Endothelial cell of umbilical vein (primary cell): ENCODE measurements at regions not wholly inside any gene's neighbourhood (a gene's known extent, or its start where the extent isn't known, plus 50 kb on each side); places are given as distances from the start of the nearest gene placed in this dataset.

Source experiments
- BruUV-seq: library from RNA; stranded (reverse); fragments of 400-500 nt; replicated peaks from 2 replicates; lab custom pipeline; 2021; lab: Mats Ljungman, UMichigan
- CTCF ChIA-PET: fragments of 300-600, 350-600 bp; sonication (Branson Sonifier 250); formaldehyde crosslinking; loops from one replicate; lab custom pipeline; 2021; ENCODE audit warnings: antibody characterized with exemption, inconsistent platforms; lab: Charles Lee
- POLR2A ChIA-PET: fragments of 300-600, 350-600 bp; sonication (Branson Sonifier 250); formaldehyde crosslinking; loops from one replicate; lab custom pipeline; 2021; ENCODE audit warnings: antibody characterized with exemption, inconsistent platforms; lab: Charles Lee
- DNase-seq: peaks from one replicate; pipeline ENCODE4 v3.0.0-alpha.2; 2011; ENCODE audit warnings: low read depth, low spot score
- FAIRE-seq: peaks from 2 replicates; lab custom pipeline; 2011; peaks lifted over from hg19 to GRCh38; lab: Jason Lieb, UNC
- H2AFZ ChIP-seq: 2 replicates; pipeline ENCODE4 v1.6.0; 2012; ENCODE audit warnings: low read depth, low read length, control low read depth, inconsistent platforms
- H3K27ac ChIP-seq: 2 replicates; pipeline ENCODE4 v1.5.1; 2011; ENCODE audit warnings: low read depth, mild to moderate bottlenecking, control low read depth, low read length, moderate library complexity; ENCODE audit not compliant: insufficient read depth
- H3K27me3 ChIP-seq, 2 experiments: 2 replicates each; pipeline versions ENCODE4 v1.6.0 to v1.6.1; 2011; ENCODE audit warnings: low read length in 2 of 2, mixed read lengths in 1 of 2; ENCODE audit not compliant: control insufficient read depth in 2 of 2, insufficient read depth in 2 of 2
- H3K36me3 ChIP-seq, 2 experiments: 2 replicates in 1 of 2; 3 replicates in 1 of 2; pipeline ENCODE4 v1.5.1; 2011; ENCODE audit warnings: low read length in 2 of 2, mild to moderate bottlenecking in 1 of 2, moderate library complexity in 1 of 2; ENCODE audit not compliant: control insufficient read depth in 2 of 2, insufficient read depth in 2 of 2; ENCODE audit errors: extremely low read depth in 1 of 2
- H3K4me1 ChIP-seq: 3 replicates; pipeline ENCODE4 v1.5.1; 2011; ENCODE audit warnings: mild to moderate bottlenecking, low read length; ENCODE audit not compliant: control insufficient read depth, insufficient read depth; ENCODE audit errors: extremely low read depth
- H3K4me2 ChIP-seq: 2 replicates; pipeline ENCODE4 v1.6.1; 2011; ENCODE audit warnings: low read length, control low read depth, mixed read lengths; ENCODE audit not compliant: insufficient read depth
- H3K4me3 ChIP-seq, 3 experiments: fragments of 200-600 bp in 1 of 3; sonication (generic), shearing (Covaris generic) in 1 of 3; replicated peaks in 1 of 3; 2 replicates each; pipeline ENCODE4 v1.5.1; 2011 to 2016; ENCODE audit warnings: control low read depth in 3 of 3, low read length in 3 of 3, mild to moderate bottlenecking in 2 of 3, inconsistent platforms in 1 of 3, low read depth in 1 of 3, moderate library complexity in 1 of 3; ENCODE audit not compliant: insufficient read depth in 1 of 3
- H3K79me2 ChIP-seq: 2 replicates; pipeline ENCODE4 v1.6.0; 2012; ENCODE audit warnings: low read length, inconsistent platforms; ENCODE audit not compliant: control insufficient read depth, insufficient read depth
- H3K9ac ChIP-seq: replicated peaks from 2 replicates; pipeline ENCODE3; 2011; ENCODE audit warnings: low read length, control low read depth; ENCODE audit not compliant: insufficient read depth; ENCODE audit errors: extremely low read depth
- H3K9me1 ChIP-seq: replicated peaks from 3 replicates; pipeline ENCODE4 v1.6.0; 2011; ENCODE audit warnings: mild to moderate bottlenecking, low read length; ENCODE audit not compliant: control insufficient read depth, insufficient read depth; ENCODE audit errors: extremely low read depth
- H3K9me3 ChIP-seq: replicated peaks from 2 replicates; pipeline ENCODE4 v1.5.1; 2012; ENCODE audit warnings: low read length, inconsistent platforms; ENCODE audit not compliant: control insufficient read depth, insufficient read depth
- H4K20me1 ChIP-seq: replicated peaks from 2 replicates; pipeline ENCODE3; 2011; ENCODE audit warnings: mild to moderate bottlenecking, low read length; ENCODE audit not compliant: control insufficient read depth, insufficient read depth; ENCODE audit errors: extremely low read depth
- EZH2 ChIP-seq: IDR thresholded peaks from 2 replicates; pipeline ENCODE4 v1.6.1; 2012; ENCODE audit warnings: borderline replicate concordance, low read depth, mild to moderate bottlenecking, moderate library complexity, low read length, inconsistent platforms; ENCODE audit not compliant: severe bottlenecking
- FOS ChIP-seq: IDR thresholded peaks from 2 replicates; pipeline ENCODE4 v1.6.1; 2011; ENCODE audit warnings: mild to moderate bottlenecking, low read length, moderate library complexity, borderline replicate concordance; ENCODE audit not compliant: insufficient read depth
- GATA2 ChIP-seq: IDR thresholded peaks from 2 replicates; pipeline ENCODE4 v1.7.0; 2011; ENCODE audit warnings: low read depth, mild to moderate bottlenecking, moderate library complexity, mixed read lengths, low read length; ENCODE audit not compliant: insufficient read length, insufficient read depth
- JUN ChIP-seq: IDR thresholded peaks from 2 replicates; pipeline ENCODE4 v1.6.1; 2011; ENCODE audit warnings: borderline replicate concordance, low read depth; ENCODE audit not compliant: insufficient read length, insufficient read depth
- MYC ChIP-seq: IDR thresholded peaks from one replicate; pipeline ENCODE4 v1.6.1; 2011; ENCODE audit warnings: mild to moderate bottlenecking, low read depth, low read length
- POLR2A ChIP-seq: IDR thresholded peaks from 2 replicates; pipeline ENCODE4 v1.6.1; 2012; ENCODE audit warnings: low read depth, mild to moderate bottlenecking, control low read depth, low read length
- POLR2AphosphoS5 ChIP-seq: IDR thresholded peaks from 2 replicates; pipeline ENCODE4 v1.6.1; 2012; ENCODE audit warnings: low read depth, mild to moderate bottlenecking, control low read depth, low read length, moderate library complexity; ENCODE audit not compliant: insufficient read depth
- dilution Hi-C: fragments of 300-500 bp; cut with MboI; formaldehyde crosslinking; loops from one replicate; pipeline ENCODE4 v1.15.0; 2019; ENCODE audit warnings: low sequenced_read_pairs; ENCODE audit not compliant: extremely low pct_ligation_motif_present
- intact Hi-C: fragments of 100-400 bp; cut with micrococcal nuclease; formaldehyde crosslinking; loops from one replicate; pipeline ENCODE4 v1.10.0; 2022
- TF ChIP-seq, protein P1 (sequence below), 2 donors: IDR thresholded peaks; 1 replicate in 1 of 2; 2 replicates in 1 of 2; pipeline ENCODE4 v1.5.1; 2011; ENCODE audit warnings: low read length in 2 of 2, mild to moderate bottlenecking in 2 of 2, moderate library complexity in 2 of 2, control low read depth in 1 of 2, inconsistent platforms in 1 of 2, low read depth in 1 of 2; ENCODE audit not compliant: insufficient read depth in 1 of 2; ENCODE audit errors: extremely low read depth in 1 of 2
- TF ChIP-seq, protein P2 (sequence below): IDR thresholded peaks from 2 replicates; pipeline ENCODE4 v1.6.1; 2011; ENCODE audit not compliant: insufficient read depth, insufficient read length

DNA sequence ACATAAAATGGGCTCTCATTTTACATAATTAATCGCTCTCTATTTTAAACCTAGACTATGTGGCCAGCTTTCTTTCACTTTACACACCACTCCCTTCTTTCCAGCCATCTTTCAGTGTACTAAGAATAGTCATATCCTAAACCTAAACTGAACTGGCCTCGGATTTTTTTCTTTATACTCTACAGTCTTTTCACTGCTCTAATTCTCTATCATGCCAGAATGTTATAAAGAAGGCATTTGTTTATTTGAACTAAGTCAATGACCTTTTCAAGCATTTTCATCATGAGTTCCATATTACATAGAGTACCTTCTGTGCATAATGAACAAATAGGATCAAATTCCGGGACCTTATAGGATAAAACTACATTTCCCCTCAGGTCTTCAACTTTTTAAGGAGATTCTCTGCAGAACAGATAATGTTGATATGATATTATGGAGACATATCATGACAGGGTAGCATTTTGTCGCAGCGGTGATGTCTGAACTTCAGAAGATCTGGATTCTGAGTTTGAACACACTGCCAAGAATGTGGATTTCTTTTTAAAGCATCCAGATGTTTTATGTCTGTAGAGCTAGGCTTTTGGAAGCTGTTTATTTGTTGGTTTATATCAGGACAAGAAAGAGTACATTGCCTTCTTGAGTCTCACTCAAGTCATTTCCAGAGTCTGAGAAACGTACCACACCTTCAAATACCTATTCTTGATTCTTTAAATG, 1047.3 kb downstream of the MCTP2 start:
- peaks cover 8% of the 10 kb centered on the region for H3K4me1 ChIP-seq
- no peak overlapping the region for H3K4me3 ChIP-seq
- H3K4me2 ChIP-seq = no peak overlapping the region
- H3K9me1 ChIP-seq = no peaks in the 10 kb centered on the region
- no peak for FAIRE-seq
- H3K79me2 ChIP-seq = no peaks in the 10 kb centered on the region
- H3K36me3 ChIP-seq = no peaks in the 10 kb centered on the region
- no peak overlapping the region for H3K27ac ChIP-seq
- no peak overlapping the region for H2AFZ ChIP-seq
- no peak overlapping the region for H3K9ac ChIP-seq
- no peaks in the 10 kb centered on the region for H3K9me3 ChIP-seq
- H3K27me3 ChIP-seq = no peaks in the 10 kb centered on the region
- no peak for TF ChIP-seq FOS
- no peak for TF ChIP-seq GATA2
- TF ChIP-seq POLR2A = no peak
- TF ChIP-seq JUN = no peak
- TF ChIP-seq, protein P1, sequence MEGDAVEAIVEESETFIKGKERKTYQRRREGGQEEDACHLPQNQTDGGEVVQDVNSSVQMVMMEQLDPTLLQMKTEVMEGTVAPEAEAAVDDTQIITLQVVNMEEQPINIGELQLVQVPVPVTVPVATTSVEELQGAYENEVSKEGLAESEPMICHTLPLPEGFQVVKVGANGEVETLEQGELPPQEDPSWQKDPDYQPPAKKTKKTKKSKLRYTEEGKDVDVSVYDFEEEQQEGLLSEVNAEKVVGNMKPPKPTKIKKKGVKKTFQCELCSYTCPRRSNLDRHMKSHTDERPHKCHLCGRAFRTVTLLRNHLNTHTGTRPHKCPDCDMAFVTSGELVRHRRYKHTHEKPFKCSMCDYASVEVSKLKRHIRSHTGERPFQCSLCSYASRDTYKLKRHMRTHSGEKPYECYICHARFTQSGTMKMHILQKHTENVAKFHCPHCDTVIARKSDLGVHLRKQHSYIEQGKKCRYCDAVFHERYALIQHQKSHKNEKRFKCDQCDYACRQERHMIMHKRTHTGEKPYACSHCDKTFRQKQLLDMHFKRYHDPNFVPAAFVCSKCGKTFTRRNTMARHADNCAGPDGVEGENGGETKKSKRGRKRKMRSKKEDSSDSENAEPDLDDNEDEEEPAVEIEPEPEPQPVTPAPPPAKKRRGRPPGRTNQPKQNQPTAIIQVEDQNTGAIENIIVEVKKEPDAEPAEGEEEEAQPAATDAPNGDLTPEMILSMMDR (IDR thresholded peaks at IDR 0.05; ENCODE audit: extremely low read depth in 1 of 2, insufficient read depth in 1 of 2, low read depth in 1 of 2, low read length in 2 of 2) = no peak
- no peak for TF ChIP-seq POLR2AphosphoS5
- no peak for TF ChIP-seq MYC
- no peak for TF ChIP-seq EZH2
- TF ChIP-seq, protein P2, sequence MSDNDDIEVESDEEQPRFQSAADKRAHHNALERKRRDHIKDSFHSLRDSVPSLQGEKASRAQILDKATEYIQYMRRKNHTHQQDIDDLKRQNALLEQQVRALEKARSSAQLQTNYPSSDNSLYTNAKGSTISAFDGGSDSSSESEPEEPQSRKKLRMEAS = no peak
- no peaks in the 10 kb centered on the region for H4K20me1 ChIP-seq
- no peak for DNase-seq
- no TSS peak for BruUV-seq
- ChIA-PET CTCF (interaction anchor here (1.0 to 2.4 kb wide), 2 partner anchors 10 to 12 kb away, joined by 4 to 10 read pairs; no protein-coding TSS in a partner anchor), POLR2A (interaction anchor here (0.7 kb wide), 1 partner anchor 1063 kb away, joined by 3 read pairs; no protein-coding TSS in a partner anchor)
- dilution Hi-C loops = no loop called here
- intact Hi-C loops = no loop called here
